ENCODE measurements at regions not wholly inside any gene's neighbourhood (a gene's known extent, or its start where the extent isn't known, plus 50 kb on each side); places are given as distances from the start of the nearest gene placed in this dataset.
A peak's percentile ranks its signal among the peaks of the same experiment; 100 is the strongest.

DNA sequence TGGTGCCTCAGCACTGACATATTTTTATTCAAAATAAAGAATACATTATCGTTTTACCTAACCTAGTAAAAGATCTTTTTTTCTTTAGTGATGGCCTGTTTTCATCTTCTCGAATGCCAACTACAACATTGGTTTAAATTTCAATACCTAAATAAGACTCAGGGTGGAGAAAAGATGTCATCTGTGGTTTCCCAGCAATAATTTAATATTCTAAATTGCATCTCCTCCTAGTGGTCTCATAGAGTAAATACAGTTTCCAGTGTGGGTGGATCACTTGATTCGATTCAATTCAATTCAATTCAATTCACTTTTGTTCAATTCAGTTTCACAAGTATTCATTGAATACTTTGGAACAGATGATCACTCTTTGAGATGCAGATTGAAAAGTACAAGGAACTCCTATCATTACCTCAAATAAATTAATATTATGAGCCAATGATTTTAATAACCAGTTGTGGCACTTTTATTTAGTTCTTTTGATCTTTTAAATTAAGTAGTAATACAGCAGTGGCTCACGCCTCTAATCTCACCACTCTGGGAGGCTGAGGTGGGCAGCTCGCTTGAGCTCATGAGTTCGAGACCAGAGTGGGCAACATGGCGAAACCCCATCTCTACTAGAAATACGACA lies 427.2 kb downstream of the FAT4 start:
- Histone ChIP-seq H3K4me1 (ENCODE audit: control insufficient read depth in 2 of 3, insufficient read depth in 2 of 3, low read depth in 1 of 3, low read length in 3 of 3) (peaks cover 0 to 3% (median 0%) of the 10 kb centered on the region in 3 donors), H3K27me3 (ENCODE audit: control insufficient read depth, insufficient read depth, low read length) (no peaks in the 10 kb centered on the region), H3K27ac (ENCODE audit: low read depth in 2 of 2, low read length in 2 of 2) (no peak overlapping the region), H3K9me3 (ENCODE audit: control insufficient read depth in 2 of 3, insufficient read depth in 1 of 3, low read length in 3 of 3) (no peaks in the 10 kb centered on the region), H3K9ac (ENCODE audit: low read length in 3 of 3) (no peak overlapping the region), H3K4me3 (ENCODE audit: low read length in 3 of 3) (no peak overlapping the region), H3K36me3 (ENCODE audit: control insufficient read depth in 2 of 3, insufficient read depth in 3 of 3, low read length in 3 of 3) (no peaks in the 10 kb centered on the region)
- intact Hi-C loops (cut with DNase I): no loop called here
- FAIRE-seq (peak; percentile 83), DNase-seq (no peak)
- TF ChIP-seq, protein P1, sequence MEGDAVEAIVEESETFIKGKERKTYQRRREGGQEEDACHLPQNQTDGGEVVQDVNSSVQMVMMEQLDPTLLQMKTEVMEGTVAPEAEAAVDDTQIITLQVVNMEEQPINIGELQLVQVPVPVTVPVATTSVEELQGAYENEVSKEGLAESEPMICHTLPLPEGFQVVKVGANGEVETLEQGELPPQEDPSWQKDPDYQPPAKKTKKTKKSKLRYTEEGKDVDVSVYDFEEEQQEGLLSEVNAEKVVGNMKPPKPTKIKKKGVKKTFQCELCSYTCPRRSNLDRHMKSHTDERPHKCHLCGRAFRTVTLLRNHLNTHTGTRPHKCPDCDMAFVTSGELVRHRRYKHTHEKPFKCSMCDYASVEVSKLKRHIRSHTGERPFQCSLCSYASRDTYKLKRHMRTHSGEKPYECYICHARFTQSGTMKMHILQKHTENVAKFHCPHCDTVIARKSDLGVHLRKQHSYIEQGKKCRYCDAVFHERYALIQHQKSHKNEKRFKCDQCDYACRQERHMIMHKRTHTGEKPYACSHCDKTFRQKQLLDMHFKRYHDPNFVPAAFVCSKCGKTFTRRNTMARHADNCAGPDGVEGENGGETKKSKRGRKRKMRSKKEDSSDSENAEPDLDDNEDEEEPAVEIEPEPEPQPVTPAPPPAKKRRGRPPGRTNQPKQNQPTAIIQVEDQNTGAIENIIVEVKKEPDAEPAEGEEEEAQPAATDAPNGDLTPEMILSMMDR (IDR thresholded peaks at IDR 0.05; ENCODE audit: borderline replicate concordance, extremely low read depth, insufficient read depth): peak; percentile 46

DNA sequence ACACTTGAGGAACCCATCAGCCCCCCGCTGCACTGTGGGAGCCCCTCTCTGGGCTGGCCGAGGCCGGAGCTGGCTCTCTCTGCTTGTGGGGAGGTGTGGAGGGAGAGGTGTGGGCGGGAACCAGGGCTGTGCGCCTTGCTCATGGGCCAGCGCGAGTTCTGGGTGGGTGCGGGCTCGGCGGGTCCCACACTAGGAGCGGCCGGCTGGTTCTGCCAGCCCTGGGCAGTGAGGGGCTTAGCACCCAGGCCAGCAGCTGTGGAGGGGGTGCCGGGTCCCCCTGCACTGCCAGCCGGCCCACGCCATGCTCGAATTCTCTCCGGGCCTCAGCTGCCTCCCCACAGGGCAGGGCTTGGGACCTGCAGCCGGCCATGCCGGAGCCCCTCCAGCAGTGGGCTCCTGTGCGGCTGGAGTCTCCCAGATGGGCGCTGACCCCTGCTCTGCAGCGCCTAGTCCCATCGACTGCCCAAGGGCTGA lies 430.2 kb downstream of the FAT4 start:
- Histone ChIP-seq H3K27ac (ENCODE audit: low read depth in 2 of 2, low read length in 2 of 2) (no peak overlapping the region), H3K27me3 (ENCODE audit: control insufficient read depth, insufficient read depth, low read length) (no peaks in the 10 kb centered on the region), H3K9ac (ENCODE audit: low read length in 3 of 3) (no peak overlapping the region), H3K4me1 (ENCODE audit: control insufficient read depth in 2 of 3, insufficient read depth in 2 of 3, low read depth in 1 of 3, low read length in 3 of 3) (no peaks in the 10 kb centered on the region), H3K4me3 (ENCODE audit: low read length in 3 of 3) (no peak overlapping the region), H3K9me3 (ENCODE audit: control insufficient read depth in 2 of 3, insufficient read depth in 1 of 3, low read length in 3 of 3) (no peaks in the 10 kb centered on the region), H3K36me3 (ENCODE audit: control insufficient read depth in 2 of 3, insufficient read depth in 3 of 3, low read length in 3 of 3) (no peaks in the 10 kb centered on the region)
- TF ChIP-seq, protein P1 (IDR thresholded peaks at IDR 0.05; ENCODE audit: borderline replicate concordance, extremely low read depth, insufficient read depth): no peak
- no peak for FAIRE-seq
- no peak for DNase-seq
- intact Hi-C loops (cut with DNase I): no loop called here

DNA sequence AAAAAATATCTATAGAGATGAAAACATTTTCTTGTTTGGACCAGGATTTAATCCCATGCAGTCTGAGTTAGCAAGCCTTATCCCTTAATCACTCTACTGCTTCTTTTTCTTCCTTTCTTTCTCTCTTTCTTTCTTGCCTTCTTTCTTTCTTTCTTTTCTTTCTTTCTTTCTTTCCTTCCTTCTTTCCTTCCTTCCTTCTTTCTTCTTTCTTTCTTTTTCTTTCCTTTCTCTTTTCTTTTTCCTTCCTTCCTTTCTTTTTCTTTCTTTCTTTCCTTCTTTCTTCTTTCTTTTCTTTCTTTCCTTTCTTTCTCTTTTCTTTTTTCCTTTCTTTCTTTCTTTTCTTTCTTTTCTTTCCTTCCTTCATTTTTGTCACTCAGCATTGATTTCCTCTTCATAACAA lies 434.6 kb downstream of the FAT4 start:
- TF ChIP-seq, protein P1 (IDR thresholded peaks at IDR 0.05; ENCODE audit: borderline replicate concordance, extremely low read depth, insufficient read depth): no peak
- no peaks in the 10 kb centered on the region for H3K4me1 ChIP-seq (ENCODE audit: control insufficient read depth in 2 of 3, insufficient read depth in 2 of 3, low read depth in 1 of 3, low read length in 3 of 3)
- no peak overlapping the region for H3K27ac ChIP-seq (ENCODE audit: low read depth in 2 of 2, low read length in 2 of 2)
- DNase-seq (no peak), FAIRE-seq (no peak)
- H3K9me3 ChIP-seq (ENCODE audit: control insufficient read depth in 2 of 3, insufficient read depth in 1 of 3, low read length in 3 of 3): no peaks in the 10 kb centered on the region
- intact Hi-C loops (cut with DNase I): no loop called here
- H3K4me3 ChIP-seq (ENCODE audit: low read length in 3 of 3): no peak overlapping the region
- no peak overlapping the region for H3K9ac ChIP-seq (ENCODE audit: low read length in 3 of 3)
- no peaks in the 10 kb centered on the region for H3K36me3 ChIP-seq (ENCODE audit: control insufficient read depth in 2 of 3, insufficient read depth in 3 of 3, low read length in 3 of 3)
- H3K27me3 ChIP-seq (ENCODE audit: control insufficient read depth, insufficient read depth, low read length): no peaks in the 10 kb centered on the region

DNA sequence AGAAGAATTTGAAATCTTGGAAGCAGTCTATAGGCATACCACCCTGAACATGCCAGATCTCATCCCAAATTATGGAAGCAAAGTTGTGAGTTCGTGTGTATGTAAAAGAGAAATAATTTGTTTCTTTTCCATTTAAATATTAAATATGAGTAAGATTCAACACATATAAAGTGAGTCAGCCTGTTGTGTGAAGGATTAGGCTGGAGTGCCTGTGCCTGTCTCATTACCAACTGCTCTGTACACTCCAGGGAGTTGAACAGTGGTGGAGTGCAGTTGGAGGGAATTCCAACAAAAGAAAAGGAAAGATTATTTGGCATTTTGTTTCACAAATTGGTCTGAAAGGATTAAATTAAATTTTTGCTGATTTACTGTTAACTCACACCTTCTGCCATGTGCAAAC lies 435.6 kb downstream of the FAT4 start:
- Histone ChIP-seq H3K27ac (ENCODE audit: low read depth in 2 of 2, low read length in 2 of 2) (no peak overlapping the region), H3K27me3 (ENCODE audit: control insufficient read depth, insufficient read depth, low read length) (no peaks in the 10 kb centered on the region), H3K36me3 (ENCODE audit: control insufficient read depth in 2 of 3, insufficient read depth in 3 of 3, low read length in 3 of 3) (no peaks in the 10 kb centered on the region), H3K9ac (ENCODE audit: low read length in 3 of 3) (no peak overlapping the region), H3K4me3 (ENCODE audit: low read length in 3 of 3) (no peak overlapping the region), H3K4me1 (ENCODE audit: control insufficient read depth in 2 of 3, insufficient read depth in 2 of 3, low read depth in 1 of 3, low read length in 3 of 3) (no peaks in the 10 kb centered on the region), H3K9me3 (ENCODE audit: control insufficient read depth in 2 of 3, insufficient read depth in 1 of 3, low read length in 3 of 3) (no peaks in the 10 kb centered on the region)
- intact Hi-C loops (cut with DNase I): no loop called here
- DNase-seq: no peak
- TF ChIP-seq, protein P1 (IDR thresholded peaks at IDR 0.05; ENCODE audit: borderline replicate concordance, extremely low read depth, insufficient read depth): no peak
- FAIRE-seq: no peak

All from kidney (tissue), 13 donors.